ENCODE measurements at regions not wholly inside any gene's neighbourhood (a gene's known extent, or its start where the extent isn't known, plus 50 kb on each side); places are given as distances from the start of the nearest gene placed in this dataset.
A peak's percentile ranks its signal among the peaks of the same experiment; 100 is the strongest.

DNA sequence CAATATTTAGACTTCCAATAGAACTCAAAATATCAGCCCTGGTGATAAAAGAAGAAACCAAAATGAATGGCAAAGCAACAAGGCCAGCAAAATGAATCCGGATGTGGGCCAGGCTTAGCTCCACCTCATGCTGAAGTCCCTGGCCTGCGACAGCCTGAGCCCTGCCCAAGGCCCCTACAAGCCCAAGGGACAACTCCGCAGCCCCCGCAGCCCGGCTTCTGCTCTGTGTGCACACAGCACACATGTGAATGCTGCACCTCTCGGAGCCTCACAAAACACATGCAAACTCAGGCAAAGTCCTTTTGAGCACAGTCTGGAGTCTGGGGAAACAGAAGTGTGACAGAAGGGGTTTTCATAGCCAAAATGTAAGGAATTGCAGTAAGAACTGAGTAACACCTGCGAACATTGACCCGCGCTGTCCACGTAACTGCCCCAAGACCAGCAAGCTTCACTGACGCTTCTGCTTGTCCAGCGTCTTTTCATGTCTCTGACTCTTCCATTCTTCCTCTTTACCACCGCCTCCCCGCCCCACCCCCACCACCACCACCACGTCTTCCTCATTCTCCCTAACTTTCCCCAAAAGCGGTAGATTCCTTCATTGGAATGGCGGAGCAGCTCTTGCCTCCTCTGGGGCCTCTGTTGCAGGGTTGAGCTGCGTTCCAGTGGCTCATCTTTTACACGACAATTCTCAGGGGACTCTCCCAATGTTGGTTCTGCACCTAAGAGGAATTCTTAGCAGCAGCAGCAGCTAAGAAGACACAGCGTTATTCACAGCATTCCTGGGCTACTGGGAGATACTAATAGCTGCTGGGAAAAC is 136.4 kb upstream of the COPS8 start:
- no peak for DNase-seq (ENCODE audit: low read depth)

DNA sequence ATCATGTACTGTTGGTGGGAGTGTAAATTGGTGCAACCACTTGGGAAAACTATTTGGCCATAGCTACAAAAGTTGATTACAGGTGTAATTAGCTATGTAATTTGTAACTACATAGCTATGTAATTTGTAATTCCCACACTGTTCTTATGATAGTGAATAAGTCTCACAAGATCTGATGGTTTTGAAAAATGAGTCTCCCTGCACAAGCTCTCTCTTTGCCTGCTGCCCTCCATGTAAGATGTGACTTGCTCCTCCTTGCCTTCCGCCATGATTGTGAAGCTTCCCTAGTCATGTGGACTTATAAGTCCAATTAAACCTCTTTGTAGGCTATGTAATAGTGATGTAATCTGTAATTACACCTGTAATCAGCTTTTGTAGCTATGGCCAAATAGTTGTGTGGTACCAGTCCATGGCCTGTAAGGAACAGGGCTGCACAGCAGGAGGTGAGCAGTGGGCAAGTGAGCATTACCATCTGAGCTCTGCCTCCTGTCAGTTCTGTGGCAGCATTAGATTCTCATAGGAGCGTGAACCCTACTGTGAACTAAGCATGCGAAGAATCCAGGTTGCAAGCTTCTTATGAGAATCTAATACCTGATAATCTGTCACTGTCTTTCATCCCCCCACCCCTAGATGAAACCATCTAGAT is 133.7 kb upstream of the COPS8 start:
- no peak for DNase-seq (ENCODE audit: low read depth)

- DNase-seq (ENCODE audit: low read depth) = no peak
Observed at GRCh38 chr2:236954641-236955040, 131.0 kb upstream of the COPS8 start.

DNA sequence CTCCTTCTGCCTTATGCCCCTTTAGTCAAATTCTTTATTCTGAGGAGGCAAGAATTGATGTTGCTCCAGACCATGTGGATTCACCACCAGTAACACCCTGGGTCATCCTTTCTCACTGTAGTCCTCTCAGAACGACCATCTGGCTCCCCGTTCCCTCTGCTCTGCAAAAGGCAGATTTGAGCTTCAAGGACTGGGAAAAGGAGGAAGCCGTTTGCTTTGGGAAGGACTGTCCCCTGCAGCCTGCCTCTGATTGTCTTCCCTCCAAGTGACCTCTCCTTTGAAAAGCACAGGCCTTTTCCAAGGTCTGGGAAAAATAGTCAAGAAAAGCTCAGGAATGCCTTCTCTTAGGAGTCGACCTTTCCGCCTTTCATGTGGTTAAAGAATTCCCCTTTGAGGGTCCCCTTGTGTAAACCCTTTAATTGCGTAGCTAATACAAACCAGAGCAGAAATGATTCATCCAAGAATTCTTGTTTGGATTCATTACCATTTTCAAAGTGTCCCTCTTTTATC is 130.1 kb upstream of the COPS8 start:
- DNase-seq (ENCODE audit: low read depth) = no peak

GRCh38 chr2:236956031-236956618 is 129.6 kb upstream of the COPS8 start:
- no peak for DNase-seq (ENCODE audit: low read depth)

DNA sequence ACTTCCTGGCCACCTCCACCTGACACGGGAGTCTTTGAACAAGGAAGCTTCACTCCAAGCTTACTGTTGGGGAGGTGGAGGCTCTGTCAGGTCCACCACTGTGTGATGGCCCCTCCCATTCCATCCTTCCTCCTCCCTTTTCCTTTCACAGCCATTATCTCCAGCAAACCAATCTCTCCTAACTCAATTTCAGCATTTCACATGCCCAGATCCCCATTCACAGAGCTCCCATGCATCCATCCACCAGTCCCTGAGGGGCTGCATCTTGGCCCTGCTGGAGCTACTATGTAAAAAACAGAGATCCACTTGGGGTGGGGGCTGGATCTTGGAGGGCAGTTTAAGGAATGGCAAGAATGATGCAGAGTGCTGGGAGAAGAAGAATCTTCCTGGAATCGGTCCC is 129.0 kb upstream of the COPS8 start:
- no peak for DNase-seq (ENCODE audit: low read depth)

DNA sequence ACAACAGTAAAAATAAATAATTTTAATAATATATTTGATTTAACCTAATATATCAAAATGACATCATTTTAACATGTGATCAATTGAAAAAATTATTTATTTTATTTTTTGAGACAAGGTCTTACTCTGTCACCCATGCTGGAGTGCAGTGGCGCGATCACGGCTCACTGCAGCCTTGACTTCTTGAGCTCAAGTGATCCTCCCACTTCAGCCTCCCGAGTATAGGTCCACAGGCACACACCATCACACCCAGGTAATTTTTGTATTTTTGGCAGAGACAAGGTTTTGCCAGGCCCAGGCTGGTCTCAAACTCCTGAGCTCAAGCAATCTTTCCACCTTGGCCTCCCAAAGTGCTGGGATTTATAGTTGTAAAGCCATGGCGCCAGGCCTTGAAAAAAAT is 126.7 kb upstream of the COPS8 start:
- no peak for DNase-seq (ENCODE audit: low read depth)

GRCh38 chr2:236959876-236960275 is 125.8 kb upstream of the COPS8 start:
- no peak for DNase-seq (ENCODE audit: low read depth)

- no peak for DNase-seq (ENCODE audit: low read depth)
Observed at GRCh38 chr2:236960531-236960930, 125.2 kb upstream of the COPS8 start.

GRCh38 chr2:236962816-236963215 is 122.9 kb upstream of the COPS8 start:
- no peak for DNase-seq (ENCODE audit: low read depth)

DNA sequence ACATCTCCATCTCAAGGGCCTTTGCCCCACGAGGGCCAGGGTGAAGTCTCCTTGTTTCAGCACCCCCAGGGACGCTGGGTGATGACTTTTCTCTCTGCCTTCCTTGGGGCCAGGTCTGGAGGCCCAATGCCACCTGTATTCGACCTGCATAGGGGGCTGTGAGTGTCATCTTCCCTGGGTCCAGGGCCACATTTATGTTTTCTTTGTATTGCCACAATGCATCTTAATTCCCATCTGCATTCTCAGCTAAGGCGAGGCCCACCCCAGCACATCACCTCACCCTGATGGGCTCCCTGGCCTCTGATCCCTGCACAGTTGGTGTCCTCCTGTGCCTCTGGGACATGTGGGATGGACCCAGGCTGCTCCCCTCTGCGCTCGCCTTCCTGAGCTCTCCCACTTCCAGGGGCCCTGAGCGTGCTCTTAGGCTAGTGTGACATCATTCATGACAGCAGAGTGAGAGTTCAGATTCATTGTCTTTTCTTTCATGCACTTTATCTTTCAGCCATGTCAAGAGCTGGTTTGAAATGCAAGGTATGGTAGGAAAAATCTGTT is 122.0 kb upstream of the COPS8 start:
- DNase-seq (ENCODE audit: low read depth) = no peak

DNA sequence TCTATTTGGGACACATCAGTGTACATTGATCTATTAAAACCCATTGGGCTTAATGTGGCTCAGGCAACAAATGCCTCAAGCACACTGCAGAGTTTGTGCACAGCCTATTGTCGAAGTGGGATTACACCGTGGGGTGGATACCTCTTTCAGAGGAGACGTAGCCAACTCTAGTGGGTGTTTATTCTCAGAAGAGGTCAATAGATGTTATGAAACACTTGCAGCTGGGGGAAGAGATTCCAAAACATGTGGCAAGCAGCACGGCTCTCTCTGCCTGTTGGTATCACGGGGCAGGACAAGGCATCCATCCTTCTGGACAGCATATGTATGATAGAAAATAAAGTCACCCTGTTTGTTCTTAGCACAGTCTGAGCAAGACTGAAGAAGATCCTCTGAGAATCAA is 121.4 kb upstream of the COPS8 start:
- DNase-seq (ENCODE audit: low read depth) = no peak

GRCh38 chr2:236965021-236965840 is 120.5 kb upstream of the COPS8 start:
- no peak for DNase-seq (ENCODE audit: low read depth)

GRCh38 chr2:236965841-236966096 is 119.9 kb upstream of the COPS8 start:
- no peak for DNase-seq (ENCODE audit: low read depth)

DNA sequence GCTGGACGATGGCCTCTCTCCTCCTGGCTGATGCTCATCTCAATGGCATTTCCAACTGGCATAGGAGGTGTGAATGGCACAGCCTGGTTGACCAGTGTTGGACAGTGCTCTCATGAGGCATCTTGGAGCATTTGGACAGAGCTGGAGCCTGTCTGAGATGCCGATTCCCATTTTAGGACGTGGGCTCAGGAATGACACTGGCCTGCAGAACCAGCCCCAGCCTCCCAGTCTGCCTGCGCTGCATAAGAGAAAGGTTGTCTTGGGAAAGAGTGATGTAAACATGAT is 118.2 kb upstream of the COPS8 start:
- no peak for DNase-seq (ENCODE audit: low read depth)

DNA sequence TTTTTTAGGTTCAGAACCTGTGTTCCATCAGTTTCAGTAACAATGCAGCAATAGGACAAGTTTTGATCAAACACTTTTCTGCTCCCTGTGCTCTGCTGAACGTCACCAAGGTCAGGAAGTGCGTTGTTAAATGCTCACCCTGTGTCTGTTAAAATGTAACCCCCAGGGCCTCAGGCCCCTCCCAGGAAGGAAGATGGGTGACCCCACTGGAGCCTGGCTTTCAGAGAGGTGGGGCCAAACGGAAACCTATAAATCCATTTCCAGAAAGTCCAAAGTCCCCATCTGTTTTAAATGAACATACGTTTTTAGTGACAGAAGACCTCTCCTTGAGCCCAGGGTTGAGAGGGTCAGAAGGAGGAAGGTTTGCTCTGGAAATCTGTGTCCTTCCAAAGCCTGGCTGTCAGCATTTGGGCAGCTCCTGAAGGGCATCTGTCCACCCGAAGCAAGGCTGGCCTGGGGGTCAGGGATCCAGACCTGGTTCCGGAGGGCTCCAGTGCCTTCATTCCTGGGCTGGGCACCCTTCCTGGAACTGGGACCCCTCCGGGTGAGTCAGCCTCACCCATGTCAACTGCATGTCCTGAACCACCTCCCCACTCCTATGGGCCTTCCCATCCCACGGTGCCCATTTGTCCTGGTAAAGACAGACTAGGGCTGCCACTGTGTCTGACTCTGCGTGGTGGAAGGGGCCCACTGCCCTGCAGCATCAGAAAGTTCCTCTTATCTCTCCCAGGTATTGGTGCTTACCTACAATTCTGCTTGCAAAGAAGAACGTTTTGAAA is 117.4 kb upstream of the COPS8 start:
- peak; percentile 60 for DNase-seq (ENCODE audit: low read depth)

- no peak for DNase-seq (ENCODE audit: low read depth)
Observed at GRCh38 chr2:236968880-236969534, 116.7 kb upstream of the COPS8 start.

DNA sequence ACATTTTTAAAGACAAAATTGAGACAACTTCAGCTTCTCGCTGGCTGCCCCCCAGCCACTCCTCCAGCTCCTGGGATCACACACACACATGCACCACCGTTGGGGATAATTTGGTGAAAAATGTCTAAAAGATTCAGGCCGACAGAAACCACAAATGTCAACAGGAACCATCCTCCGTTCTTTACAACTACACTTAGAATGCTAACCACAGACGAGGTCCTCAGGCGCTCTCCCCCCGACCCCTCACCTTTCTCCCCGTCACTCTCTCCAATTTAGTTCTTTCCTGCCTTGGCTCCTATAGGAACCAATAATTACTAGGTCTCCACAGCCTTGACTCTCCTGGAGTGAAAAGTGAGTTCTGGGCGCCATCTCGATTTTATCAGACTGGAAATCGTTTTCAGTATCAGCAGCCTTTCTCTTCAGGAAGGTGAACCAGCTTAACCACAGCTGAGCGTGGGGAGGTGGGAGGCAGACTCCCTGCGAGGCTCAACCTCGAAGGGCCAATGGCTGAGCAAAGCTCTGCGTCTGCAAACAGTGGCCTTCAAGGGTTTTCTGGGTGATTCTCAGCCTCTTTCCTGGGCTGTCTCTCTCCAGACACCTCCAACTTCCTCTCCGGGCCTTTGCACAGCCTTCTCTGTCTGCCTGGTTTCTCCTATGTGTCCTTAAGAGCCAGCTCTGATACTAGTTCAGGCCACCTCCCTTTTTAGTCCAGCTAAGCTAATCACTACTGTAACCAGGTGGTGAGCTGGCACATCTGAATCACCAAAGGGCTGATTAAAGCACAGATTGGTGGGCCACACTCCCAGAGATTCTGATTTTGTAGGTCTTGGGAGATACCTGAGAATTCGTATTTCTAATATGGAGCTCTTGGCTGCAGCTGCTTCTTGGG is 115.7 kb upstream of the COPS8 start:
- DNase-seq (ENCODE audit: low read depth) = peak; percentile 42

DNA sequence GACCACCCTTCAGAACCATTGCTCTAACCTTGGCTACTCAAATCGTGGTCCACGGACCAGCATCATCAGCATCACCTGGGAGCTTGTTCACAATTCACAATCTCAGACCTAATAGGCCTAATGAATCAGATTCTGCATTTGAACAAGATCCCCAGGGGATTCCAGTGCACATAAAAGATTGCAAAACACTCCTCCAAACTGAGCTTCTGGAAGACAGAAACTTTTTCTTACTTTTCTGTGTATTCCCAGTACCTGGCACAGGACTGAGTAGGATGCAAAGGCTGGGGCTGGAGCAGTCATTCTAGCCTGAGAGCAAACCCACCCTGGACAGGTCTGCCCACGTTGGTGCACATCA is 115.1 kb upstream of the COPS8 start:
- no peak for DNase-seq (ENCODE audit: low read depth)

DNA sequence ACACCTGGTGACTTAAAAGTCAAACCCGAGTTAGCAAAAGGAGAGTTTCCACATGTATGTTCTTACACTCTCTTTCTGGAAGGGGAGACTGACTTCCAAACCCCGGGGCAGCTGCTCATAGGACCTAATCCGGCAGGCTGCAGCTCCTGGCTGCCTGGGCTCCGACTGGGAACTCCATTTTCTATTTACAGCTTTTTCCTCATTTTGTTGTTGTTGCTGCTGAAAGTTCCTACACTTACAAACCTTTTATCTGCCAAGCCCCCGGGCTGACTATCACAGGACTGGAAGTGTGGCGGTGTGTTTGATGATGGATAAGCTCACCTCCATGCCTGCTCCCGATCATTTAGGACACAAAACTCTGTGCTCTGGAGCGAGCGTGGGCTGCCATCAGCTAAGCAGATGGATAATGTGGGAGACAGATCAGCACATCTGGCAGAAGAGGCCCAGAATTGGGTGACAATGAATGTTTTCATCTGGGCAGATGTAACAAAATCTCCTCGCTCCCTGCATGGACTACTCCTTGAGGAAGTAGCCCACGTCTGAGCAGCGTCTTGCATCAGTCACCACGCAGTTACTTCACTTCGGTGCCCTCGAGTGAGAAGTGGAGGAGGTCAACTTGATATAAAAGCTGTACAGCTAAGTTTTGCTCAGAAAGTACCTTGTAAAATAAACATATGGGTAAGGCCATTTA is 114.4 kb upstream of the COPS8 start:
- no peak for DNase-seq (ENCODE audit: low read depth)
